ENCODE measurements at regions not wholly inside any gene's neighbourhood (a gene's known extent, or its start where the extent isn't known, plus 50 kb on each side); places are given as distances from the start of the nearest gene placed in this dataset.

GRCh38 chr1:166383137-166383536 lies 216.3 kb upstream of the FAM78B start:
- Histone ChIP-seq H3K79me2 (ENCODE audit: control insufficient read depth, insufficient read depth, low read length) (no peaks in the 10 kb centered on the region), H3K4me1 (ENCODE audit: control insufficient read depth, extremely low read depth, insufficient read depth, low read length) (no peaks in the 10 kb centered on the region), H3K9ac (ENCODE audit: control insufficient read depth, extremely low read depth, insufficient read depth, low read length) (no peak overlapping the region), H3K4me3 (ENCODE audit: control insufficient read depth in 2 of 3, extremely low read depth in 1 of 3, insufficient read depth in 2 of 3, low read depth in 1 of 3, low read length in 3 of 3) (no peak overlapping the region), H3K27me3 (ENCODE audit: control insufficient read depth, extremely low read depth, insufficient read depth, low read length) (no peaks in the 10 kb centered on the region), H3K27ac (ENCODE audit: control insufficient read depth, insufficient read depth, low read length) (no peak overlapping the region), H3K36me3 (ENCODE audit: control insufficient read depth in 2 of 2, extremely low read depth in 1 of 2, insufficient read depth in 2 of 2, low read length in 2 of 2) (no peaks in the 10 kb centered on the region), H2AFZ (ENCODE audit: control insufficient read depth, low read length) (no peak overlapping the region), H3K9me1 (ENCODE audit: control insufficient read depth, extremely low read depth, insufficient read depth, low read length) (no peaks in the 10 kb centered on the region), H4K20me1 (ENCODE audit: control insufficient read depth, extremely low read depth, insufficient read depth, low read length) (no peaks in the 10 kb centered on the region), H3K9me3 (ENCODE audit: control insufficient read depth, low read depth, low read length) (no peaks in the 10 kb centered on the region), H3K4me2 (ENCODE audit: control insufficient read depth, extremely low read depth, insufficient read depth, low read depth, low read length) (no peak overlapping the region)
- DNase-seq (ENCODE audit: low read depth, low spot score) = no peak
- dilution Hi-C loops (cut with MboI; ENCODE audit: extremely low pct_ligation_motif_present, low sequenced_read_pairs) = no loop called here
- no peak for FAIRE-seq
- TF ChIP-seq CTCF (optimal IDR thresholded peaks at IDR 0.05 in 1 of 3, IDR thresholded peaks at IDR 0.05 in 1 of 3, conservative IDR thresholded peaks at IDR 0.05 in 1 of 3; ENCODE audit: extremely low read depth in 1 of 3, insufficient read depth in 2 of 3, low read length in 3 of 3) (no peak), EZH2 (IDR thresholded peaks at IDR 0.05; ENCODE audit: low read length) (no peak)

GRCh38 chr1:166383635-166384346 lies 217.0 kb upstream of the FAM78B start:
- no peaks in the 10 kb centered on the region for H3K79me2 ChIP-seq (ENCODE audit: control insufficient read depth, insufficient read depth, low read length)
- no peak overlapping the region for H3K9ac ChIP-seq (ENCODE audit: control insufficient read depth, extremely low read depth, insufficient read depth, low read length)
- H3K9me3 ChIP-seq (ENCODE audit: control insufficient read depth, low read depth, low read length) = no peaks in the 10 kb centered on the region
- no peaks in the 10 kb centered on the region for H3K27me3 ChIP-seq (ENCODE audit: control insufficient read depth, extremely low read depth, insufficient read depth, low read length)
- no peak overlapping the region for H3K4me3 ChIP-seq (ENCODE audit: control insufficient read depth in 2 of 3, extremely low read depth in 1 of 3, insufficient read depth in 2 of 3, low read depth in 1 of 3, low read length in 3 of 3)
- H3K4me2 ChIP-seq (ENCODE audit: control insufficient read depth, extremely low read depth, insufficient read depth, low read depth, low read length) = no peak overlapping the region
- H3K27ac ChIP-seq (ENCODE audit: control insufficient read depth, insufficient read depth, low read length) = no peak overlapping the region
- dilution Hi-C loops (cut with MboI; ENCODE audit: extremely low pct_ligation_motif_present, low sequenced_read_pairs) = no loop called here
- H4K20me1 ChIP-seq (ENCODE audit: control insufficient read depth, extremely low read depth, insufficient read depth, low read length) = no peaks in the 10 kb centered on the region
- H3K4me1 ChIP-seq (ENCODE audit: control insufficient read depth, extremely low read depth, insufficient read depth, low read length) = no peaks in the 10 kb centered on the region
- FAIRE-seq (no peak), DNase-seq (ENCODE audit: low read depth, low spot score) (no peak)
- H3K36me3 ChIP-seq (ENCODE audit: control insufficient read depth in 2 of 2, extremely low read depth in 1 of 2, insufficient read depth in 2 of 2, low read length in 2 of 2) = no peaks in the 10 kb centered on the region
- TF ChIP-seq CTCF (optimal IDR thresholded peaks at IDR 0.05 in 1 of 3, IDR thresholded peaks at IDR 0.05 in 1 of 3, conservative IDR thresholded peaks at IDR 0.05 in 1 of 3; ENCODE audit: extremely low read depth in 1 of 3, insufficient read depth in 2 of 3, low read length in 3 of 3) (no peak), EZH2 (IDR thresholded peaks at IDR 0.05; ENCODE audit: low read length) (no peak)
- no peaks in the 10 kb centered on the region for H3K9me1 ChIP-seq (ENCODE audit: control insufficient read depth, extremely low read depth, insufficient read depth, low read length)
- H2AFZ ChIP-seq (ENCODE audit: control insufficient read depth, low read length) = no peak overlapping the region
